ENCODE measurements at regions not wholly inside any gene's neighbourhood (a gene's known extent, or its start where the extent isn't known, plus 50 kb on each side); places are given as distances from the start of the nearest gene placed in this dataset.
"Not testable (repeated sequence)": the region's sequence is repeated elsewhere in the genome, so short reads cannot be mapped to it uniquely, and the experiment has no call there.

DNA sequence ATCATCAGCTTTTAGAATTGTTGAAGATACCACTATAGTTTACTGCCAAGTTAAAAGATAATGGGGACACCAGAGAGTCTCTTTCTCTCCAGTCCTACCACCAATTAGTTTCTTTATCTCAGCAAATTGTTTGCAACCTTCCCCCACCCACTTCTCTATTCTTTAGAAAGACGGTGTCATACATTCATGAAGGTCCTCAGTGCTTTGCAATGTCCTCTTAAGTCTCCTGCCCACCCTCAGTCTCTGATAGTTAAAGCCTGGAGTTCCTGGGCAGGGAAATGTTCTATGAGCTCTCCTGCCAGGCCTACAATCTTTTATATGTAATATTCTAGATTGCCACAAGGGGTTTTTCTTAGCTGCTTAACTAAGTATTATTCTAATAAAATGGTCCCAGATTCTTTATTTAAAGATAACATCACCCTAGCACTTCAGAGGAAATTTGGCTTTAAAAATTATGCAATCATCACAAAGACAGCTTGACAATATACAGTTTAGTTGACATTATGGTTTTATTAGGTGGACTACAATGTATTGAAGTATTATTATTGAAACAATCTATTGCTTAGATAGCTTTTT lies 509.2 kb downstream of the CSNK1G3 start:
- DNase-seq (ENCODE audit: low read depth), result no peak
- TF ChIP-seq, protein P1, sequence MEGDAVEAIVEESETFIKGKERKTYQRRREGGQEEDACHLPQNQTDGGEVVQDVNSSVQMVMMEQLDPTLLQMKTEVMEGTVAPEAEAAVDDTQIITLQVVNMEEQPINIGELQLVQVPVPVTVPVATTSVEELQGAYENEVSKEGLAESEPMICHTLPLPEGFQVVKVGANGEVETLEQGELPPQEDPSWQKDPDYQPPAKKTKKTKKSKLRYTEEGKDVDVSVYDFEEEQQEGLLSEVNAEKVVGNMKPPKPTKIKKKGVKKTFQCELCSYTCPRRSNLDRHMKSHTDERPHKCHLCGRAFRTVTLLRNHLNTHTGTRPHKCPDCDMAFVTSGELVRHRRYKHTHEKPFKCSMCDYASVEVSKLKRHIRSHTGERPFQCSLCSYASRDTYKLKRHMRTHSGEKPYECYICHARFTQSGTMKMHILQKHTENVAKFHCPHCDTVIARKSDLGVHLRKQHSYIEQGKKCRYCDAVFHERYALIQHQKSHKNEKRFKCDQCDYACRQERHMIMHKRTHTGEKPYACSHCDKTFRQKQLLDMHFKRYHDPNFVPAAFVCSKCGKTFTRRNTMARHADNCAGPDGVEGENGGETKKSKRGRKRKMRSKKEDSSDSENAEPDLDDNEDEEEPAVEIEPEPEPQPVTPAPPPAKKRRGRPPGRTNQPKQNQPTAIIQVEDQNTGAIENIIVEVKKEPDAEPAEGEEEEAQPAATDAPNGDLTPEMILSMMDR (IDR thresholded peaks at IDR 0.05; ENCODE audit: control insufficient read depth, insufficient read depth, low read depth, low read length, missing control alignments), result no peak
- no peak overlapping the region for H3K4me3 ChIP-seq (ENCODE audit: control insufficient read depth, low read depth, low read length)

DNA sequence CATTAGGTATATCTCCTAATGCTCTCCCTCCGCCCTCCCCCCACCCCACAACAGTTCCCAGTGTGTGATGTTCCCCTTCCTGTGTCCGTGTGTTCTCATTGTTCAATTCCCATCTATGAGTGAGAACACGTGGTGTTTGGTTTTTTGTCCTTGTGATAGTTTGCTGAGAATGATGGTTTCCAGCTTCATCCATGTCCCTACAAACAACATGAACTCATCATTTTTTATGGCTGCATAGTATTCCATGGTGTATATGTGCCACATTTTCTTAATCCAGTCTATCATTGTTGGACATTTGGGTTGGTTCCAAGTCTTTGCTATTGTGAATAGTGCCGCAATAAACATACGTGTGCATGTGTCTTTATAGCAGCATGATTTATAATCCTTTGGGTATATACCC lies 505.3 kb downstream of the CSNK1G3 start:
- not testable (repeated sequence) for DNase-seq (ENCODE audit: low read depth); H3K4me3 ChIP-seq (ENCODE audit: control insufficient read depth, low read depth, low read length)

DNA sequence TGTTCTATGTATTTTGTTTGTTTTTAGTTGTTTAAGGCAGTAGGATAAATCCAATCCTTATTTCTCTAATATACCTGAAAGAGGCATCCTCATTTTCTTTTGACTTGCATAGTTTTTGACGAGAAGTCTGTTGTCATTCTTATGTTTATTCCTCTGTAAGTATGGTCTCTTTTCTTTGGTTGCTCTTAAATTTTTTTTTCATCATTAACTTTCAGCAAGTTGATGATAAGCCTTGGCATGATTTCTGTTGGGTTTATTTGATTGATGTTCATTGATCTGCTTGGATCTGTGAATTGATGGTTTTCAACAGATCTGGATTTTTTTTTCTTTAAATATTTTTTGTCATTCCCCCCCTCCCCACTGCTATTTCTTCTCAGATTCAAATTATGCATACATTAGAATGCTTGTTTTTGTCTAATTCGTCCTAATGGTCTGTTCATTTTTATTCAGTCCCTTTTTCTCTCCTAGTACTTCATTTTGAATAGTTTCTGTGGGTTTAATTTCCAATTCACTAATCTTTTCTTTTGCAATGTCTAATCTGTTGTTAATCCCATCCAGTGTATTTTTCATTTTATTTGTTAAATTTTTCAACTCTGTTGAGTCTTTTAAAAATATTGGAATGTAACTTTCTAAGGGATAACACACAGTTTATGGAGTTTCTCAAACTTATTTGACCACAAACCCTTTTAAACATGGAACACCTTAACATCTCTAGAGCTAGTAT lies 495.9 kb downstream of the CSNK1G3 start:
- H3K4me3 ChIP-seq (ENCODE audit: control insufficient read depth, low read depth, low read length), result no peak overlapping the region
- no peak for DNase-seq (ENCODE audit: low read depth)
- TF ChIP-seq, protein P1 (IDR thresholded peaks at IDR 0.05; ENCODE audit: control insufficient read depth, insufficient read depth, low read depth, low read length, missing control alignments), result no peak

DNA sequence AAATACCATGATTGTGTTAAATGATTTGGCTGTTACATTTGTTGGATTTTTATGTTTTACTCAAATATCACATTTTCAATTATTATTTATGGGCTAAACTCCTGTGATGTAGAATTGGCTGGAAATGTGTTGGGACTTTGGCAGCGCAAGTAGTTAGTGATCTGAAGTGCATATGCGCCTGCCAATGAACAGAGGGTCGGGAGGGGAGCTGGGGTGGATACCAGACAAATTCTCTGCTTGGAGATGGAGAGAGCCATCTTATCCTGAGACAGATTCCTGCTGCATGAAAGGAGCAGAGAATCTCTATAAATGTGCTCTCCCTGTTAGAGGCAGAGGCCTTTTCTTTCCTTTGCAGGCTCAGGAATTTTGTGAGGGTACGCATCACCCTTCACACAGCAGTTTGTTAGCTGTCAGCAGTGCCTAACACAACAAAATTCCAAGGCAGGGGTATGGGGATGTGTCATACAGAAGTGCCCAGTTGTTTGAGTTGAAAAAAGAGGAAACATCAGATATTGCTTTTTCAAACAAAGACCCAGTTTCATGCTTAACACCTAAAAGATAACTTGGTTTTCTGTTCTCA lies 489.1 kb downstream of the CSNK1G3 start:
- no peak overlapping the region for H3K4me3 ChIP-seq (ENCODE audit: control insufficient read depth, low read depth, low read length)
- TF ChIP-seq, protein P1 (IDR thresholded peaks at IDR 0.05; ENCODE audit: control insufficient read depth, insufficient read depth, low read depth, low read length, missing control alignments), result no peak
- no peak for DNase-seq (ENCODE audit: low read depth)

DNA sequence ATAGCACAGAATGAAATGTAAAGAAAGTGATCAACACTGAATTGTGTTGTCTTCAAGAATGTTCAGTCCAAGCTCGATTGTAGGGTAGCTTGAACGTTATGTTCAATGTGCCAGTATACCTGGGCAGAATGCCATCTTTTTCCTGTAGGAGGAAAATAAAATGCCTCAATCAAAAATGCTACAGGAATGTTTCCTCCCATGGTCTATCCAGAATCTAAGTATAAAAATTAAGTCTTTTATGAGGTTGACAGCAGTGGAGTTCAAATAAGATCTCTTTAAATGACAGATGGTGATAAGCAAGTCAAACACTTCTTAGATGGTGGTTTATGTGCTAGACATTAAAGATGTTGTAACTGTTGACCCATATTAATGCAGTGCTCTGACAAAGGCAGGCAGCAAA lies 488.6 kb downstream of the CSNK1G3 start:
- TF ChIP-seq, protein P1 (IDR thresholded peaks at IDR 0.05; ENCODE audit: control insufficient read depth, insufficient read depth, low read depth, low read length, missing control alignments), result no peak
- no peak overlapping the region for H3K4me3 ChIP-seq (ENCODE audit: control insufficient read depth, low read depth, low read length)
- no peak for DNase-seq (ENCODE audit: low read depth)

DNA sequence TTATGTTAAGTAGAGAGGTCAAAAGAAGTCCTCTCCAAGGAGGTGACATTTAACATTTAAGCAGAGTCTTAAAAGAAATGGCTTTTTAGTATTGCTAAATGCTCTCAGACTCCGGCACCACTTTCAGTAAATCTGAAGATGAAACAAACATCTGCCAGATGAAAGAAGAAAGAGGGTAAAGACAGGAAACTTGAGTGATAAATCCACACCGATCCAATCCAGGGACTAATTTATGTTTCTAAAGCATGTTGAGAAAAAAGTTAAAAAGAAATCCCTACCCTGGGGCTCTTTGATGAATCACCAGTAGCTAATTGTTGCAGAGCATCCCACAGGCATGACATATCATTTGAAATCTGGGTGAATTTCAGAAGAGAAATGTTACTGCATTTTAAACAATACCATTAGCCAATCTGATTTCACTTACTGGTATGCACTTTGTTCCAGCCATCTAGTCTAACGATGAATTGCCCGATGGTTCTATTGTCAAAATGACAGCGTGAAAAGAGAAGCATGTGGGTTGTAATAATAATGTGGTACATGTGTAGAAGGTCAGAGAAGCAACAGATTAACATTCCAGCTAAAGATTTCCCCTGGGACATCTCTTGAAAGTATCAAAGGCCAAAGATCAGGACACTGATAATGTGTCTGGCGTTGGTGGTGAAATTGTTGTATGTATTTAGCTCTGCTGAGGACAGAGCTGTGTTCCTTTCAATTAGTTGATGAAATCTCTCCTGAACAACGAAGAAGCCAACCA lies 485.7 kb downstream of the CSNK1G3 start:
- TF ChIP-seq, protein P1 (IDR thresholded peaks at IDR 0.05; ENCODE audit: control insufficient read depth, insufficient read depth, low read depth, low read length, missing control alignments), result no peak
- peak; percentile 64 for DNase-seq (ENCODE audit: low read depth)
- no peak overlapping the region for H3K4me3 ChIP-seq (ENCODE audit: control insufficient read depth, low read depth, low read length)

DNA sequence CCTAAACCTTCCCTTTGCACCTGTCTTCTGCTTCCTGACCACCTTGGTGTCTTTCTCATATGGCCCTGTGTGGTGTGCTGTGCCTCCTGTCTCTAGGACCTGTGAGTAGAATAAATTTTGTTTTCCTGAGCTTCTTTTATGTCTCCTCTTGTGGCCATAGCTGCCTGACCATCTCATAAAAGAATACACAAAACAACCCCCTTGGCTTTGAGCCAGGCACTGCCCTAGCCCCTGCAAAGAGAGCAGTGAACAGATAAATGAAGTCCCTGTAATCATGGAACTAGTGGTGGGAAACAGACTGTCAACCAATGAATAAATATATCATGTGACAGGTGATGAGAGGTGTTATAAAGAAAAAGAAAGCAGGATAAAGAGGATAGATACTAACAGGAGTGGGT lies 485.1 kb downstream of the CSNK1G3 start:
- H3K4me3 ChIP-seq (ENCODE audit: control insufficient read depth, low read depth, low read length), result no peak overlapping the region
- TF ChIP-seq, protein P1 (IDR thresholded peaks at IDR 0.05; ENCODE audit: control insufficient read depth, insufficient read depth, low read depth, low read length, missing control alignments), result no peak
- no peak for DNase-seq (ENCODE audit: low read depth)
